ENCODE measurements at regions not wholly inside any gene's neighbourhood (a gene's known extent, or its start where the extent isn't known, plus 50 kb on each side); places are given as distances from the start of the nearest gene placed in this dataset.
A peak's percentile ranks its signal among the peaks of the same experiment; 100 is the strongest.

- ATAC-seq, result no peak
- TF ChIP-seq ZFP30 (CRISPR knock-in tag; IDR thresholded peaks at IDR 0.05) (no peak), ESRRG (CRISPR knock-in tag; IDR thresholded peaks at IDR 0.05) (no peak), ZNF8 (CRISPR knock-in tag; IDR thresholded peaks at IDR 0.05) (no peak), OSR1 (CRISPR knock-in tag; IDR thresholded peaks at IDR 0.05) (no peak), ZC3H10 (CRISPR knock-in tag; IDR thresholded peaks at IDR 0.05) (no peak), ZNF565 (CRISPR knock-in tag; conservative IDR thresholded peaks at IDR 0.05; ENCODE audit: low read depth) (no peak), ARNTL (CRISPR knock-in tag; IDR thresholded peaks at IDR 0.05; ENCODE audit: borderline replicate concordance, low read depth) (no peak), CSDC2 (CRISPR knock-in tag; IDR thresholded peaks at IDR 0.05) (no peak), BACH2 (CRISPR knock-in tag; IDR thresholded peaks at IDR 0.05; ENCODE audit: borderline replicate concordance) (no peak), RARB (CRISPR knock-in tag; IDR thresholded peaks at IDR 0.05) (no peak), GLIS3 (CRISPR knock-in tag; IDR thresholded peaks at IDR 0.05) (no peak), ZFP3 (CRISPR knock-in tag; IDR thresholded peaks at IDR 0.05) (no peak), SNAI2 (CRISPR knock-in tag; IDR thresholded peaks at IDR 0.05) (no peak), ISL1 (CRISPR knock-in tag; IDR thresholded peaks at IDR 0.05) (no peak), ZNF70 (CRISPR knock-in tag; IDR thresholded peaks at IDR 0.05) (no peak), CREB5 (CRISPR knock-in tag; IDR thresholded peaks at IDR 0.05; ENCODE audit: low read depth) (no peak)
Observed at GRCh38 chr1:199170711-199171110, 531.9 kb downstream of the PTPRC start.

GRCh38 chr1:199172171-199173124, 533.6 kb downstream of the PTPRC start:
- no peak for TF ChIP-seq GLIS3 (CRISPR knock-in tag; IDR thresholded peaks at IDR 0.05)
- no peak for TF ChIP-seq ESRRG (CRISPR knock-in tag; IDR thresholded peaks at IDR 0.05)
- TF ChIP-seq PATZ1 (CRISPR knock-in tag; IDR thresholded peaks at IDR 0.05; ENCODE audit: borderline replicate concordance), result no peak
- TF ChIP-seq RARB (CRISPR knock-in tag; IDR thresholded peaks at IDR 0.05), result no peak
- no peak for TF ChIP-seq POU6F1 (CRISPR knock-in tag; IDR thresholded peaks at IDR 0.05; ENCODE audit: borderline replicate concordance, low read depth)
- TF ChIP-seq ISL1 (CRISPR knock-in tag; IDR thresholded peaks at IDR 0.05), result no peak
- TF ChIP-seq BACH2 (CRISPR knock-in tag; IDR thresholded peaks at IDR 0.05; ENCODE audit: borderline replicate concordance), result no peak
- no peak for TF ChIP-seq ZFP30 (CRISPR knock-in tag; IDR thresholded peaks at IDR 0.05)
- no peak for TF ChIP-seq ZFP3 (CRISPR knock-in tag; IDR thresholded peaks at IDR 0.05)
- ATAC-seq, result no peak

GRCh38 chr1:199173356-199173755, 534.5 kb downstream of the PTPRC start:
- ATAC-seq, result 0 out of 3 replicates have a peak, but pooled peaks have one; percentile 21
- no peak for TF ChIP-seq RARB (CRISPR knock-in tag; IDR thresholded peaks at IDR 0.05)

- ATAC-seq, result no peak
- TF ChIP-seq SNAI2 (CRISPR knock-in tag; IDR thresholded peaks at IDR 0.05), result no peak
- TF ChIP-seq OSR1 (CRISPR knock-in tag; IDR thresholded peaks at IDR 0.05), result no peak
- no peak for TF ChIP-seq ESRRG (CRISPR knock-in tag; IDR thresholded peaks at IDR 0.05)
- TF ChIP-seq POU6F1 (CRISPR knock-in tag; IDR thresholded peaks at IDR 0.05; ENCODE audit: borderline replicate concordance, low read depth), result no peak
- TF ChIP-seq PATZ1 (CRISPR knock-in tag; IDR thresholded peaks at IDR 0.05; ENCODE audit: borderline replicate concordance), result no peak
- no peak for TF ChIP-seq ISL1 (CRISPR knock-in tag; IDR thresholded peaks at IDR 0.05)
- TF ChIP-seq TOX (CRISPR knock-in tag; IDR thresholded peaks at IDR 0.05; ENCODE audit: borderline replicate concordance), result no peak
- TF ChIP-seq ZFP3 (CRISPR knock-in tag; IDR thresholded peaks at IDR 0.05), result no peak
- no peak for TF ChIP-seq PPARA (CRISPR knock-in tag; IDR thresholded peaks at IDR 0.05; ENCODE audit: borderline replicate concordance)
- no peak for TF ChIP-seq ZNF565 (CRISPR knock-in tag; conservative IDR thresholded peaks at IDR 0.05; ENCODE audit: low read depth)
- TF ChIP-seq ARNTL (CRISPR knock-in tag; IDR thresholded peaks at IDR 0.05; ENCODE audit: borderline replicate concordance, low read depth), result no peak
Observed at GRCh38 chr1:199174336-199174735, 535.5 kb downstream of the PTPRC start.
